ENCODE measurements at regions not wholly inside any gene's neighbourhood (a gene's known extent, or its start where the extent isn't known, plus 50 kb on each side); places are given as distances from the start of the nearest gene placed in this dataset.

DNA sequence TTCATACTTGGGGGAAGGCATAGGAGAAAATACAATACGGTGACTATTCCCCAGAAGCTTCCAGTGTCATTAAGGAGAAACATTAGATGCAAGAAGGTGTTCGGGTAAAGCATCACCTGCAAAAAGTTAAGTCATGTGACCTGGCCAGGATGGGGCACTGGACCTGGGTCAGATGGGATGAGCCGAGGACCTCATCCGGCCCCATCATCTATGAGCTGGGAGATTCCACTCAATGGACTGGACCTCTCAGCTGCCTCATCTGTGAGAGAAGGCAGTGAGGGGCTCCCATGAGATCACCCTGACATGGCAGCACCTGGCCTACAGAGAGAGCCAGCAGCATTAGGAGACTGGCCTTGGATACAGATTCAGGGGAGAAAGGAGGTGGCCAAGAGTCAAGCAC lies 111.4 kb upstream of the TEX51 start:
- Histone ChIP-seq H3K4me3 (no peak overlapping the region), H3K9me3 (replicated peaks) (no peaks in the 10 kb centered on the region), H3K36me3 (no peaks in the 10 kb centered on the region), H3K27ac (replicated peaks) (no peak overlapping the region), H3K4me1 (no peaks in the 10 kb centered on the region), H3K27me3 (ENCODE audit: low read depth) (peaks cover 54% of the 10 kb centered on the region)
- intact Hi-C loops (cut with micrococcal nuclease) = no loop called here
- DNase-seq = no peak
- TF ChIP-seq CTCF (IDR thresholded peaks at IDR 0.05; ENCODE audit: borderline replicate concordance) = no peak

DNA sequence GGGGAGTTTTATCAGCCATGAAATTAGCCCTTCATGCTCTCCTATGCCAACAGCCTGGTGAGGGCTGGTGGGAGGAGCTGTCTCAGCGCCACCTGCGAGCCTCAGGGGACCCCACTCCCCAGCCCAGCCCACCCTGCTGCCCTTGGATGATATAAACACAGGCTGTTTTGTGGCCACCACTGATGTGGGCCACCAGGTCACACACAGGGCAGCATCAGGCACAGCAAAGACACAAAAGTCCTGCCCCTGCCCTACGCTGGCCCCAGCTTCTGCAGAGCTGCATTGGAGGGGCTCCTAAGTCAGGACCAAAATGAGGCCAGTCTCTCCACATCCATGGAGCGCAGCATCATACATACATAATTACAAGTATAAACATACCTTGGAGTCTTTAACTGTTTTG lies 110.6 kb upstream of the TEX51 start:
- Histone ChIP-seq H3K9me3 (replicated peaks) (no peaks in the 10 kb centered on the region), H3K4me3 (no peak overlapping the region), H3K36me3 (no peaks in the 10 kb centered on the region), H3K4me1 (no peaks in the 10 kb centered on the region), H3K27me3 (ENCODE audit: low read depth) (peaks cover 54% of the 10 kb centered on the region), H3K27ac (replicated peaks) (no peak overlapping the region)
- DNase-seq = no peak
- intact Hi-C loops (cut with micrococcal nuclease) = no loop called here
- TF ChIP-seq CTCF (IDR thresholded peaks at IDR 0.05; ENCODE audit: borderline replicate concordance) = no peak

- no peaks in the 10 kb centered on the region for H3K9me3 ChIP-seq (replicated peaks)
- no peak for TF ChIP-seq CTCF (IDR thresholded peaks at IDR 0.05; ENCODE audit: borderline replicate concordance)
- intact Hi-C loops (cut with micrococcal nuclease) = no loop called here
- peaks cover 56% of the 10 kb centered on the region for H3K27me3 ChIP-seq (ENCODE audit: low read depth)
- no peak overlapping the region for H3K27ac ChIP-seq (replicated peaks)
- no peak overlapping the region for H3K4me3 ChIP-seq
- DNase-seq = no peak
- no peaks in the 10 kb centered on the region for H3K36me3 ChIP-seq
- no peaks in the 10 kb centered on the region for H3K4me1 ChIP-seq
Measured at GRCh38 chr2:126788652-126789051, 110.0 kb upstream of the TEX51 start.

DNA sequence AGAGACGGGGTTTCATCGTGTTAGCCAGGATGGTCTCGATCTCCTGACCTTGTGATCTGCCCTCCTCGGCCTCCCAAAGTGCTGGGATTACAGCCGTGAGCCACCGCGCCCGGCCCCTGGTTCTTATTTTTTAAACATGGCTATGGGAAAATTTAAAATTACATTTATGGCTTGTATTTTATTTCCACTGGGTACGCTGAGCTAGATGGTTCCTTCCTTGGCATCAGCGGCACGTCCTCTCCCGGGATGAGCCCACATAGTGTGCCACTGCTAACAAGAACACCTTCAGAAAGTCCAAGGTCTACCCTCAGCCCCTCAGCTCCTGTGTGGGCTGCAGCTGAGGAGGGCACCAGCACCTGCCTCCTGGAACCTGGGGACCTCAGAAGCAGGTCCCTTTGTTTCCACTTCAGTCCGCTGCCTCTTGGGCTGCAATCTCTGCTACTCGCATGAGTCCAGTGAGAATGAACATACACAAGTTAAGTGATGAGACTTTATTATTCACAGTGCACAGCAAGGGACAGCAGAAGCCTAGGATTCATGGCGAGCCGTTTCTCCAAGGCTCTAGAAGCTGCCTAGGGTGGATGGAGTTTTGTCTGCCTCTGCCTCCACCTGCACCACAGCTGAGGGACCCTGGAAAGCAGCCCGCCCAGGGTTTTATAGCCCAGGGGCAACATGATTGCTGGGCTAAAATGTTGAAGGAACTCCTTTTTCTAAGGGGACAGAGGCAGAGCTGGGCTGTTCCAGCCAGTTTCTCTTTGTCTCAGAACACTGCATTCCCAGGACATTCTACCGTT lies 107.5 kb upstream of the TEX51 start:
- Histone ChIP-seq H3K27me3 (ENCODE audit: low read depth) (peaks cover 78% of the 10 kb centered on the region), H3K9me3 (replicated peaks) (no peaks in the 10 kb centered on the region), H3K27ac (replicated peaks) (no peak overlapping the region), H3K36me3 (no peaks in the 10 kb centered on the region), H3K4me3 (no peak overlapping the region), H3K4me1 (no peaks in the 10 kb centered on the region)
- intact Hi-C loops (cut with micrococcal nuclease) = no loop called here
- no peak for DNase-seq
- TF ChIP-seq CTCF (IDR thresholded peaks at IDR 0.05; ENCODE audit: borderline replicate concordance) = no peak

DNA sequence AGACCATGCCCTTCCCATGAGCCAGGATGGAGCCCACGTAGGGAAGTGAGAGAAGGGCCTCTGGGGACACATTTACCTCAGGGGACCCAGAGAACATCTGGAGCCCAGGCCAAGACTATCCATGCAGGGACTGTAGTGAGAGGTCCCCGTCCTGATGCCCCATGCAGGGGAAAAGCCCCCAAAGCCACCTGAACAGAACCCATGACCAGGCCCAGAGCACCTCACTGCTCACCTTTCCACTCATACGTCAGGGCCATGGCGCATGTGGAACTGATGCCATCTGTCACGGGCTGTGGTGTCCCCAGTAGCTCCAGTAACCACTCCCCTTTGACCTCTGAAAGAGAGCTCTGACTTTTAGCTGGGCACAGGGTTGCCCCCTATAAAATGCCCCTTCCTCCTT lies 106.5 kb upstream of the TEX51 start:
- TF ChIP-seq CTCF (IDR thresholded peaks at IDR 0.05; ENCODE audit: borderline replicate concordance) = no peak
- intact Hi-C loops (cut with micrococcal nuclease) = no loop called here
- Histone ChIP-seq H3K4me1 (no peaks in the 10 kb centered on the region), H3K4me3 (no peak overlapping the region), H3K9me3 (replicated peaks) (no peaks in the 10 kb centered on the region), H3K36me3 (no peaks in the 10 kb centered on the region), H3K27ac (replicated peaks) (no peak overlapping the region), H3K27me3 (ENCODE audit: low read depth) (peaks cover 86% of the 10 kb centered on the region)
- no peak for DNase-seq
